Astrocyte (in vitro differentiated cells and primary cell): ENCODE measurements at regions not wholly inside any gene's neighbourhood (a gene's known extent, or its start where the extent isn't known, plus 50 kb on each side); places are given as distances from the start of the nearest gene placed in this dataset.

Experiments used
- EZH2 ChIP-seq: IDR thresholded peaks from 2 replicates; pipeline ENCODE4 v1.6.1; 2012; ENCODE audit warnings: mild to moderate bottlenecking, low read length, inconsistent platforms; ENCODE audit not compliant: insufficient read depth
- TF ChIP-seq, protein P1 (sequence below): IDR thresholded peaks from 2 replicates; pipeline ENCODE4 v1.5.1; 2011; ENCODE audit warnings: low read depth, mild to moderate bottlenecking, inconsistent platforms, low read length, moderate library complexity; ENCODE audit not compliant: insufficient read depth

DNA sequence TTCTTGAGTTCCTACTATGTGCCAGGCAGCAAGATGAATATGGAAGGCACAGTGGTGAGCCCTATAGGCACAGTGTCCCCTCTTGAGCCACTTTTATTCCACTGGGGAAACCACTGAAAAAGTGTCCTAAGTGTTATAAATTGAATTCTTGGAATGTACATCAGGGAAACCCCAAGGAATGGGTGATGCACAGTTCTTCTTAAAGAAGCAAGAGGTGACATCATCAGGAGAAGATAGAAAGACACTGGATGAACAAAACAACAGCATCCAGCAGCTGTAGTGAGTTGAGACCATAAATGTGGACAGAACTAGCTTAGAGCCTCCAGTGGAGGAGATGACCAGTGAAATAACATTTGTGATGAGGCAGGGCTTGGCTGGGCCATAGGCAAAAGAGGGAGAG, 199.2 kb upstream of the ANKRD55 start:
- TF ChIP-seq, protein P1, sequence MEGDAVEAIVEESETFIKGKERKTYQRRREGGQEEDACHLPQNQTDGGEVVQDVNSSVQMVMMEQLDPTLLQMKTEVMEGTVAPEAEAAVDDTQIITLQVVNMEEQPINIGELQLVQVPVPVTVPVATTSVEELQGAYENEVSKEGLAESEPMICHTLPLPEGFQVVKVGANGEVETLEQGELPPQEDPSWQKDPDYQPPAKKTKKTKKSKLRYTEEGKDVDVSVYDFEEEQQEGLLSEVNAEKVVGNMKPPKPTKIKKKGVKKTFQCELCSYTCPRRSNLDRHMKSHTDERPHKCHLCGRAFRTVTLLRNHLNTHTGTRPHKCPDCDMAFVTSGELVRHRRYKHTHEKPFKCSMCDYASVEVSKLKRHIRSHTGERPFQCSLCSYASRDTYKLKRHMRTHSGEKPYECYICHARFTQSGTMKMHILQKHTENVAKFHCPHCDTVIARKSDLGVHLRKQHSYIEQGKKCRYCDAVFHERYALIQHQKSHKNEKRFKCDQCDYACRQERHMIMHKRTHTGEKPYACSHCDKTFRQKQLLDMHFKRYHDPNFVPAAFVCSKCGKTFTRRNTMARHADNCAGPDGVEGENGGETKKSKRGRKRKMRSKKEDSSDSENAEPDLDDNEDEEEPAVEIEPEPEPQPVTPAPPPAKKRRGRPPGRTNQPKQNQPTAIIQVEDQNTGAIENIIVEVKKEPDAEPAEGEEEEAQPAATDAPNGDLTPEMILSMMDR = no peak
- no peak for TF ChIP-seq EZH2
